Heart left ventricle (tissue), 16 donors: ENCODE measurements at regions not wholly inside any gene's neighbourhood (a gene's known extent, or its start where the extent isn't known, plus 50 kb on each side); places are given as distances from the start of the nearest gene placed in this dataset.

ENCODE experiments used
- ATAC-seq, 4 donors: fragments of 200-7000 bp; cut with Tn5 transposase; one replicate each; pipeline ENCODE4 v1.9.1; 2020 to 2022; ENCODE audit warnings: moderate library complexity in 4 of 4, mild to moderate bottlenecking in 3 of 4, moderate number of reproducible peaks in 1 of 4
- DNase-seq, 5 donors: peaks; one replicate each; pipeline ENCODE4 v3.0.0-alpha.2; 2020
- H3K27ac ChIP-seq, 12 donors: fragments of 200-600 bp; sonication (generic) in 4 of 12; one replicate each; pipeline versions ENCODE4 v1.5.0 to v1.8.0; 2016 to 2022; ENCODE audit warnings: mild to moderate bottlenecking in 2 of 12
- H3K27me3 ChIP-seq, 9 donors: fragments of 200-600 bp; sonication (generic) in 2 of 9; one replicate each; pipeline versions ENCODE4 v1.5.1 to v1.8.0; 2016 to 2022; ENCODE audit warnings: mild to moderate bottlenecking in 3 of 9
- H3K36me3 ChIP-seq, 9 donors: fragments of 200-600 bp; sonication (generic) in 2 of 9; one replicate each; pipeline versions ENCODE4 v1.5.0 to v1.8.0; 2018 to 2022; ENCODE audit warnings: mild to moderate bottlenecking in 2 of 9
- H3K4me1 ChIP-seq, 12 donors: fragments of 200-600 bp; sonication (generic) in 4 of 12; one replicate each; pipeline versions ENCODE4 v1.5.0 to v1.8.0; 2016 to 2022; ENCODE audit warnings: mild to moderate bottlenecking in 3 of 12
- H3K4me3 ChIP-seq, 12 donors: fragments of 200-600 bp; sonication (generic) in 4 of 12; one replicate each; pipeline versions ENCODE4 v1.5.0 to v1.8.0; 2017 to 2022; ENCODE audit warnings: mild to moderate bottlenecking in 9 of 12, moderate library complexity in 4 of 12
- H3K9me3 ChIP-seq, 12 donors: fragments of 200-600 bp; sonication (generic) in 4 of 12; one replicate each; pipeline versions ENCODE4 v1.5.0 to v1.8.0; 2016 to 2022; ENCODE audit warnings: mild to moderate bottlenecking in 1 of 12
- POLR2A ChIP-seq, 2 donors: fragments of 450-650 bp; IDR thresholded peaks; one replicate each; pipeline ENCODE4 v1.6.1; 2017; ENCODE audit warnings: antibody characterized with exemption in 2 of 2, mild to moderate bottlenecking in 2 of 2, moderate library complexity in 2 of 2
- WGBS, 4 donors: extraction: QIAGEN DNeasy Blood & Tissue Kit in 2 of 4; methylation state at CpG; one replicate each; pipeline versions ENCODE4 v1.1.5 to v1.1.7; 2013 to 2018; 5-methylcytosine and 5-hydroxymethylcytosine counted together
- intact Hi-C, 10 donors: fragments of 100-400 bp; cut with DNase I; formaldehyde crosslinking; loops; one replicate each; pipeline versions ENCODE4 v1.11.1 to v1.14.2; 2022
- TF ChIP-seq, protein P1 (sequence below), 12 donors: fragments of 200-600 bp; sonication (generic) in 4 of 12; IDR thresholded peaks; one replicate each; pipeline versions ENCODE4 v1.5.0 to v1.8.0; 2018 to 2022; ENCODE audit warnings: antibody characterized with exemption in 12 of 12, mild to moderate bottlenecking in 5 of 12
- donor health status: ischemic (EF 13 %, LVEDD 7.1; RV severe dilation, severe dysfunction).
- donor health status: healthy with polysubstance abuse.
- donor health status: DM: no; HTN: yes; CAD: no.
- donor health status: DM: no; HTN: no; CAD: no.
- donor health status: ischemic (EF 25% LVEDD 6.9; RV normal size, moderate dysfunction).
- donor health status: ischemic (EF 25% LVEDD 5.7; RV mildly dilated, moderate dysfunction).
- donor health status: healthy.
- donor health status: DM: yes; HTN: yes; CAD: no.
- donor health status: ischemic (EF 35%, LVEDD 5.7; RV mildly dilated, moderate dysfunction).
- donor health status: nonischemic (EF 11% LVEDD 7.7; RV severe dilation, severe dysfunction).
- donor health status: DM: yes; HTN: yes; CAD: no.
- donor health status: PGD.
- donor health status: ischemic (EF 29% LVEDD 5.4; RV normal size, mild dysfunction).
- donor health status: nonischemic (EF 23%, LVEDD 6.1; RV moderate dilation, normal function).

DNA sequence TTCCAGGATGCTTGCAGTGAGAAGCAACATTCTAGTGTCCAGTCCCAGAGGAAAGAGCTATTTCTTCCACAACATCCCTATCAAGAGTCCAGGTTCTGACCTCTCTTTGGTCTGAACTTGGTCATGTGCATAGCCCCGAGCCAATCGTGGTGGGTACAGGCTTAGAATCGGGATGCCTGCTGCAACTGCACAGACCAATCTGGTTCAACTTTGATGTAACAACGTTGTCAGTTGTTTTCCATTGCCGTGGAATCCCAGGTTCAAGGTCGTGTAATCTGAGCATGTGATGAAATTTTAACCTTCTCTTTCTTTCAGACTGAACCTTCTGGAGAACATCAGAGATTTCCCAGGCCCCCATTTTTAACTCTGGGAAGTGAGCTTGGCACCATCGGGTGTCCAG, 130.5 kb downstream of the ANKRD60 start:
- Histone ChIP-seq H3K4me1 (no peaks in the 10 kb centered on the region), H3K36me3 (no peaks in the 10 kb centered on the region), H3K9me3 (no peaks in the 10 kb centered on the region), H3K27ac (no peak overlapping the region), H3K27me3 (peaks cover 0 to 12% (median 0%) of the 10 kb centered on the region in 9 donors), H3K4me3 (no peak overlapping the region)
- DNase-seq (no peak), ATAC-seq (no peak)
- TF ChIP-seq, protein P1, sequence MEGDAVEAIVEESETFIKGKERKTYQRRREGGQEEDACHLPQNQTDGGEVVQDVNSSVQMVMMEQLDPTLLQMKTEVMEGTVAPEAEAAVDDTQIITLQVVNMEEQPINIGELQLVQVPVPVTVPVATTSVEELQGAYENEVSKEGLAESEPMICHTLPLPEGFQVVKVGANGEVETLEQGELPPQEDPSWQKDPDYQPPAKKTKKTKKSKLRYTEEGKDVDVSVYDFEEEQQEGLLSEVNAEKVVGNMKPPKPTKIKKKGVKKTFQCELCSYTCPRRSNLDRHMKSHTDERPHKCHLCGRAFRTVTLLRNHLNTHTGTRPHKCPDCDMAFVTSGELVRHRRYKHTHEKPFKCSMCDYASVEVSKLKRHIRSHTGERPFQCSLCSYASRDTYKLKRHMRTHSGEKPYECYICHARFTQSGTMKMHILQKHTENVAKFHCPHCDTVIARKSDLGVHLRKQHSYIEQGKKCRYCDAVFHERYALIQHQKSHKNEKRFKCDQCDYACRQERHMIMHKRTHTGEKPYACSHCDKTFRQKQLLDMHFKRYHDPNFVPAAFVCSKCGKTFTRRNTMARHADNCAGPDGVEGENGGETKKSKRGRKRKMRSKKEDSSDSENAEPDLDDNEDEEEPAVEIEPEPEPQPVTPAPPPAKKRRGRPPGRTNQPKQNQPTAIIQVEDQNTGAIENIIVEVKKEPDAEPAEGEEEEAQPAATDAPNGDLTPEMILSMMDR (IDR thresholded peaks at IDR 0.05) = no peak
- TF ChIP-seq POLR2A (IDR thresholded peaks at IDR 0.05) = no peak
- 77 to 86% (median 80%) methylated on average over 7 of the region's 7 CpGs for WGBS, 4 donors
- intact Hi-C loops = no loop called here

DNA sequence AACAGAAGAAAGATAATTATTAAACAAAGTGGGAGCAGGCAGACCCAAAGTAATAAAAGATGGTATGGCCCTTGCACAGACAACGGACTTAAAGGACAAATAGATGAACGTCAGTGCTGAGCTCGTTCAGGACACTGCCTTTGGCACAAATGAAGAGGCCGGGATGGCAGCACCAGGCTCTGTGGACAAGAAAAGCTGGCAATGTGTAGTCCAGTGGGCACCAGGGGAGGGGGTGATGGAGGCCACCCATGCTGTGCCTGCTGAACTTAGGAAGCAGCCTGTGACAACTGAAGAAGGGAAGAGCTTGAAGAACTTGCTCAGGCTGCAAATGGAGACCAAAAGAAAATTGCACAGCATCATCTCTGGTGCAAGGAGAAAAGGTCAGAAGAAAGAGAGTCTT, 131.0 kb downstream of the ANKRD60 start:
- no peak for TF ChIP-seq POLR2A (IDR thresholded peaks at IDR 0.05)
- TF ChIP-seq, protein P1 (IDR thresholded peaks at IDR 0.05) = no peak
- Histone ChIP-seq H3K4me3 (no peak overlapping the region), H3K9me3 (no peaks in the 10 kb centered on the region), H3K36me3 (no peaks in the 10 kb centered on the region), H3K4me1 (no peaks in the 10 kb centered on the region), H3K27me3 (peaks cover 0 to 12% (median 0%) of the 10 kb centered on the region in 9 donors), H3K27ac (no peak overlapping the region)
- 84 to 93% (median 91%) methylated on average over 4 of the region's 4 CpGs for WGBS, 4 donors
- DNase-seq = no peak
- intact Hi-C loops = no loop called here
- no peak for ATAC-seq

DNA sequence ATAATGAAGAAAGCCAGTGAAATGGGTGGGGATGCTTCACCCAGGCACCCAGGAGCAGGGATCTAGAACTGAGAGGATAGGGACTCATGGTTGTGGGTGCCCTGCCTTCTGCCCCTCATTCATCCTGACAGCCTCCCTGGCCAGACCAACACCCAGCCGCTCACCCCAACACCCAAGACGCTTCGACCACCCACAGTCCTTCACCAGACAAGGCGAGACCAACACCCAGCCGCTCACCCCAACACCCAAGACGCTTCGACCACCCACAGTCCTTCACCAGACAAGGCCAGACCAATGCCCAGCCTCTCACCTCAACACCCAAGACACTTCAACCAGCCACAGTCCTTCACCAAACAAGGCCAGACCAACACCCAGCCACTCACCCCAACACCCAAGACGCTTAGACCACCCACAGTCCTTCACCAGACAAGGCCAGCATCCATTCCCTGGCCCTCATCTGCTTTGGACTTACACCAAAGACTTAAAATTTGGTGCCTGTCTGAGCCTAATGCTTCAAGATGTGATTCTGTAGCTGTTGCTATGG, 131.5 kb downstream of the ANKRD60 start:
- no peak for DNase-seq
- intact Hi-C loops = no loop called here

DNA sequence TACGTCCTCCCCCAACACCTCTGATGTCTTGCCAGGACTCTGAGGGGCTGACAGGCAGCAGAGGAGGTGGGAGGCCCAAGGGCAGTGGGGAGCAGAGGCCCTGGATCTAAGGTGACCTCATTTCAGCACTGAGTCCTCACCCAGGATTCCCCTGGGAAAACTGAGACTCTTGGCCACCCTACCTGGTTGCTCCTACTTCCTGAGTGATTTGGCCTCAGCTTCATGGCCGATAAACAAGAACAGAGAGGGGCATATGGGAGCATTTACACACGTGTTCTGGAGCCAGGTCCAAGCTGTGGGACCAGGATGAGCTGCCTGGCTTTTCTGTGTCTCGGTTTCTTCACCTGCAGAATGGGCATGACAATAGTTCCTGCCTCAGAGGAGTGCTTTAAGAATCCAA, 133.8 kb downstream of the ANKRD60 start:
- intact Hi-C loops = loop anchor here in 2 of 10 donors (5.0 kb wide), 1 partner anchor 83 kb away; no protein-coding TSS in a partner anchor
- ATAC-seq (no peak), DNase-seq (no peak)
- TF ChIP-seq, protein P1 (IDR thresholded peaks at IDR 0.05) = no peak
- TF ChIP-seq POLR2A (IDR thresholded peaks at IDR 0.05) = no peak
- Histone ChIP-seq H3K9me3 (no peaks in the 10 kb centered on the region), H3K27me3 (peaks cover 0 to 12% (median 0%) of the 10 kb centered on the region in 9 donors), H3K4me3 (no peak overlapping the region), H3K4me1 (no peaks in the 10 kb centered on the region), H3K36me3 (no peaks in the 10 kb centered on the region), H3K27ac (no peak overlapping the region)
- WGBS, 4 donors = 58 to 78% (median 69%) methylated on average over 4 of the region's 4 CpGs

More for the DNA sequence above, 131.5 kb downstream of the ANKRD60 start:
- H3K27ac ChIP-seq = no peak overlapping the region
- no peak overlapping the region for H3K4me3 ChIP-seq
- no peaks in the 10 kb centered on the region for H3K9me3 ChIP-seq
- no peaks in the 10 kb centered on the region for H3K36me3 ChIP-seq
- H3K4me1 ChIP-seq = no peaks in the 10 kb centered on the region
- TF ChIP-seq, protein P1 (IDR thresholded peaks at IDR 0.05) = no peak
- TF ChIP-seq POLR2A (IDR thresholded peaks at IDR 0.05) = no peak
- H3K27me3 ChIP-seq = peaks cover 0 to 12% (median 0%) of the 10 kb centered on the region in 9 donors
- WGBS, 4 donors = 63 to 91% (median 84%) methylated on average over 8 of the region's 8 CpGs
- ATAC-seq = no peak
